HG03066 (cell line): ENCODE measurements at regions not wholly inside any gene's neighbourhood (a gene's known extent, or its start where the extent isn't known, plus 50 kb on each side); places are given as distances from the start of the nearest gene placed in this dataset.

ENCODE experiments used
- ATAC-seq: cut with Tn5 transposase; IDR thresholded peaks from one replicate; pipeline ENCODE4 v1.9.1; 2021; ENCODE audit warnings: low read depth; ENCODE audit not compliant: unreplicated experiment

- ATAC-seq, result no peak
Measured at GRCh38 chr17:14959106-14959648, 305.9 kb downstream of the PMP22 start.

- ATAC-seq, result no peak
Measured at GRCh38 chr17:14953405-14953804, 311.7 kb downstream of the PMP22 start.

DNA sequence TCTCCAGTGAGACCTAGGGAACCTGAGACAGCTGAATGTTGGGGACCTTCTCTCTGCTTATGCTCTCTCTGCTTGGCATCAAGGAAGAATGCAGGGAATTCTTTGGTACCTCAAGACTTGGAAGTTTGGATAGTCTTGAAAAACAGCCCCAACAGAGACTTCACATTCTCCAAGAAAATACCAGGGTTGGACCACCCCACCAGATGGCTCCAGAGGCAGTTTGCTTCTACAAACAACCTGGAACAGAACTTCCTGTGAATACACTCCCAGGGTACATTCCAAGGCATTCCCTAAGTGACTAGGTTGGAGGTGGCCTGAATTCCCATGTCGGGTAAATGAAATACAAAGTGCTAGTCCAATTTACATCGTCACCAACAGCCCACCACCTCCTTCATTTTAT, 314.4 kb downstream of the PMP22 start:
- ATAC-seq, result no peak

GRCh38 chr17:14950216-14950615, 314.9 kb downstream of the PMP22 start:
- no peak for ATAC-seq

DNA sequence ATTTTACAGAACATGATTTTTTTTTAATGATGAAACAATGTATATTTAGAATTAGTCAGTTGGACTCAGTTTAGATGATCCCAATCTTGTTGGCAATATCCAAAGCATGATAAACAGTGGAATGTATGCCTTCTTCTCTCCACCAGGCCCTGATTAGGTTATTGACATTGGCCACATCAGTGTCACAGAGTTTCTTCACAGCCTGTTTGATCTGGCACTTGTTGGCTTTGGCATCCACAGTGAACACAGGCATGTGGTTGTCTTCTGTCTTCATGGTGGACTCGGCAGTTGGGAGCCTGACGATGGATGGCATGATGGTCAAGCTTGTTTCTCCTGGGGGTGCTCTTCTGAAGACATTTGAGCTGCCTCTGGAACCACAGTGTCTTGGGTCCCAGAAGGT, 317.5 kb downstream of the PMP22 start:
- ATAC-seq, result no peak

- ATAC-seq, result no peak
Measured at GRCh38 chr17:14946481-14946880, 318.6 kb downstream of the PMP22 start.

DNA sequence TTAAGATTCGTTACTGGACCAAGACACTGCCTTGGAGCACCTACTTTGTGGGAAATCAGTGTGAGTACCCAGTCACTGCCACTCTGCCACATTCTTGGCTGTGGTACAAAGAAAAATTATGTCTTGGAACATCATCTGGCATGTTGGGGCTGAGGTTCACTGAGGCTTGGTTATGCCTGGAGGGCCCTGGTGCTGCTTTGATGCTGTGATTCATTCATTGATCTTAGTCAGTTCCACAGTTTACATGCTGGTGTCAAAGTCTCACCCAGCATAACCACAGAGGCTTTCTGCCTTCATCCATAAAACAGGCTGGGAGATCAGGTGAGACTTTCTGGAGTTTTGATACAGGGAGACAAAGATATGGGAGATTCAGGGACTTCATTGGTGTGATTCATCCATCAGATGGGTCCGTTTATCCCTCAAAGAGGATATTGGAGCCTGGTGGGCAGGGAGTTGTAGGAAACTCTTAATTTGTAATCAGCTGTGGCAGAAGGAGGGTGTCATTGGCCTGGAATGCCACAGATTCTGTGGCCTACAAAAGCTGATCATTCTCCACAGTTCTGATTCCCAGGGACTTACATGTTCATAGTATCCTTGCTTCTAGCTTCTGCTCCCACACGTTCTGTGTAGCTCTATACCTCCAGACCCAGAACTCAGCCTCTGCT, 322.5 kb downstream of the PMP22 start:
- ATAC-seq, result no peak

- no peak for ATAC-seq
Measured at GRCh38 chr17:14940938-14941265, 324.2 kb downstream of the PMP22 start.

DNA sequence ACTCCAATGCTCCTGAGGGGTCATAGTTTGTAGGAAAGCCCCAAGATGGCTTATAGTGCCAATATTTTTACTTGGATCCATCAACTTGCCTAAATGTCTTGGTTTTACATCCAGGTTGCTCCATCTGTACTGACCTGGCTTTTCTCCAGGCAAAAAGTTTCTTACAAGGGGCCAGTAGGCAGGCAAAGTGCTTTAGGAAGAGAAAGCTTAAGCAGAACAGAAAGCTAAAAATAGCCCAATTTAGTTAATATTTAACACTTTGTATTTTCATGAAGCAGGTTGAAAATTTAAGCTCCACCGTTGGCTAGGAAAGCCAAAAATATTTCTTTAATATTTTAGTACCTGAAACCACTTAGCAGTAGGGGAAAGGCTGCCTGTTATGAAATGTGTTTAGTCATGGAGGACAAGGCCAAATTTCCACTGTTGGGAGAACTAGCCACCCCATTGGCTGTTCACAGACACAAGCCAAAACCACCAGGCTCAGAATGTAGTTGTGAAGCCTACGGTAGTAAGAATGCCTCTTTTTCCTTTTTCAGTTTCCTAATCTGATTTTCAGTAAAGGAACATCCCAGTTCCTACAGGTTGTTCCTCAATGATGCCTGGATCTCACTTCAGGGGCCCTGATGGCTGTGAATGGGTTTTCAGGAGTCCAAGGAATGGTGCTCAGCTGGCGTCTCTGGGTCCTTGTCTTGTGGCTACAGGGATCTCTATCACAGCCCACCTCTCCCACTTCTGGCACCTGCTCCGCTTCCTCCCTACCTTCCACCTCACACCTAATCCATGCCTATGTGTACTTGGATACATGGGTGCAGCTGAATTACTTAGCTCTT, 324.8 kb downstream of the PMP22 start:
- no peak for ATAC-seq

DNA sequence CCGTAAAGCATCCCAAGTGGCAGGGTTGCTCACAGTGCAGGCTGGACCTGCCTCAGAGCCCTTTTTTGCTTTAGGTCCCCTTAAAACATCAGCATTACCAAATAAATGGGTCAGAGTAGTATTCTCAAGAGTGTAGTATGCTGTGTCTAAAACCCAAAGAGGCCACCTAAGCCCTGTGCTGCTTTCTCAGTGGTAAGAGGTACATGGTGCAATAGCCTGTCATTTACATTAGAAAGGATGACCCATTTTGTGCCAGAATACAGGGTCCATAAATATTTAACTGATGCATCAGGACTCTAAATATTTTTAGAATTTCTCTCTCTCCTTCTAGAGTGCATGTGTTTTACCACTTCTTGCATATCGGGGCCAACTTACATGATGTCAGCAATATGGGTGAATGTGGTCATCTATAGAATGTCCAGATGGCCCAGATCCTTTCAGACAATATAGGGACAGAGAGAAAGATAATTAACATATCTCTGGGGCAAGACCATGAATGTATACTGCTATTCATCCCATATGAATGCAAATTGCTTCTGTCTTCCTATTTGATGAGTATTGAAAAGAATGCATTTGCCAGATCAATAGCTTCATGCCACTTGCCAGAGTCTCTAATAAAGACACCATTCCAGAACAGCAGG, 329.2 kb downstream of the PMP22 start:
- no peak for ATAC-seq

- ATAC-seq, result no peak
Measured at GRCh38 chr17:14935139-14935841, 329.8 kb downstream of the PMP22 start.

DNA sequence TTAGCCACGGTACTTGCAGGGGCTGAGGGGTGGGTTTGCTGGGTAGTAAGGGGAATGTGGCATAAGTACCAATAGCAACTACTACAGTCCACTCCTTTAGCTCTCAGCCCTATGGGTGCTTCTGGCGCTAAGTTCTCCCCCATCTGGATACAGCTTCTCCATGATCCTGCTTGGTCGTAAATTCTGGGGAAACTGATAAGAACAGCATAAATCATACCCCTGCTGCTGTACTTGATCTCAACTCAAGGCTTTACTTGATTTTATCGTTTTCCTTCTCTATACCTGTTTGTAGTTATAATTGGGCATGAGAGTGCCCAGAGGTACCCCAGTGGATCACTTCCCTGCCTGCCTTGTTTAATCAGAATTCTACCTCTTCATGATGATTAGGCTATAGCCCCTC, 331.4 kb downstream of the PMP22 start:
- no peak for ATAC-seq

- no peak for ATAC-seq
Measured at GRCh38 chr17:14926526-14927122, 338.5 kb downstream of the PMP22 start.

DNA sequence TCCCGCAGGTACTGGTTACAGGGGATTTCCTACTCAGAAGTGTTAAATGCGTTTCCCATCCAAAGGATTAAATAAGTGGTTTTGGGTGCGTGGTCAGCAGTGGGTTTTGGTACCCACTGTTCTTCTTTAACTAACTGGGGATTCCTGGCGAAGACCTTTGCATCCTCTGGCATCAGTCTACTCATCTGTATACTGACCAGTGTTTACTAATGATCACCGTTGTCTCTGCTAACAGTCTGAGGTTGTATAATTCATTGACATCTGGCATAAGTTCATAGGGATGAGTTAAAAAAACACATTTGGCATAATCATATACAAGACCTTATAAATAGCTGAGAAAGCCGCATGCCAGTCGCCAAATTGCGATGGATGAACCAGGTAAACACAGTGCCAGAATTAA, 339.1 kb downstream of the PMP22 start:
- ATAC-seq, result no peak

DNA sequence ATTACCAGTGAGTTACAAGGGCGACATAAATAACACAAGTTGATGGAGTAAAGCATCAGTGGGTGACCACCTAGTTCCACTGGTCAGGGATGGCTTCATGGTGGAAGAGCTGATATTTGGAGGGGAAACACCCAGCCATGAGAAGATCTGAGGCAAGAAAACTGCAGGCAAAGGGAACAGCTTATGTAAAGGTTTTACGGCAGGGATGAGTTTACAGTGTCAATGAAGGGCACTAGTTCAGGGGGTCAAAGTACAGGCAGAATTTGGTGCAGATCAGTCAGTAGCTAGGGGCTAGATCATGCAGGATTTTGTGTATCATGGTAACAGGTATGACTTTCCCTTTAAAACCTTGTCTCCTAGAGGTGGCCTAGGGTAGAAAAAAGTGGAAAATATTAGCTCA, 339.6 kb downstream of the PMP22 start:
- ATAC-seq, result no peak

DNA sequence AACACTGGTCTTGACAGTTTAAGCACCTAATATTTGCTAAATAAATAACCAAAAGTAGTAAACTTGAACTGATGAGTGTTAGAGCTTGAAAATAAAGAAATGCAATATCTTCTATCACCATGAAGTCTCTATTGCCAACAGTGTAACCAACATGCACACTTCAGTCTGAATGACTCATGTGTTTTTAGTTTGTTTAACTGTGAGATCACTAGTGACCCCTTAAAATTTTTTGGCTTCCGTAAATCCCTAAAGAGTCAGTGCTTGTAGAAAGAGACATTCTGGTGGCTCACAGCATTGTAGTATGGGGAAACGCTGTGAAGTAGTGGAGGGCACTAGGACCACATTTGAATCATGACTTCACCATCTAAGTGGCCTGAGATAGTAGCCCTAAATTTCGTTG, 341.1 kb downstream of the PMP22 start:
- ATAC-seq, result no peak

DNA sequence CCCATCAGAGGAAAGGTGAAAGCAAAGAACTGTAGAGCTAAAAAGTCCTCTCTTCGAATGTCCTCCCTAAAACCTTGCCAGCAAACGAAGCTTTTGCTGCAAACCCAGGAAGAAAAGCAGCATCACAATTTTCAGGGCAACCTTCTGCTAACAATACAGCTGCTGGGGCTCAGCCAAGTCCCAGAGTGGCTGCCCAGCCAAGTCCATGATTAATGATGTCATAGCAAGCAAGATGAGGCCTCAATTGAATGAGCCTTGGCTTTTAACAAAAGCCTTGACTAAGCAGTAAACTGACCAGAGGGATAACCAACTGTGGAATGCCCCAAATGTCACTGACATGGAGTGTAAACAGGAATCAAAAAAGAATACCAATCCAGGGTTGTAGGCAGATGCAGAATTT, 342.7 kb downstream of the PMP22 start:
- ATAC-seq, result no peak

DNA sequence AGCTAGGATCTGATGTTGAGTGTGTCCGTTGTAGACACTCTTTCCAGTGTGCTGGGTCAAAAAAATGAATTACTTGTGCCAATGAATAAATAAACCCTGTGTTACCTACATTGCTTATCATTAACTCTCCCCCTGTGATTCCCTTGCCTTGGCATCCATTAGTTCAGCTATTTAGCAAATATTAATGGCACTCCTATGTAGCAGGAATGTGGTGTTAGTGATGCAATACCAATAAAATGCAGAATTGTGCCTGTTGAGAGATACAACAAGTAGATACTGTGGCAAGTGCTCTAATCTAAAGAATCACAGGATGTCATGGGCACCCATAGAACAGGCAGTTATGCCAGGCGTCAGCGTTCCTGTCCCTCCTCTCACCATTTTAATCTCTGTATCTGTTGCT, 343.2 kb downstream of the PMP22 start:
- no peak for ATAC-seq

DNA sequence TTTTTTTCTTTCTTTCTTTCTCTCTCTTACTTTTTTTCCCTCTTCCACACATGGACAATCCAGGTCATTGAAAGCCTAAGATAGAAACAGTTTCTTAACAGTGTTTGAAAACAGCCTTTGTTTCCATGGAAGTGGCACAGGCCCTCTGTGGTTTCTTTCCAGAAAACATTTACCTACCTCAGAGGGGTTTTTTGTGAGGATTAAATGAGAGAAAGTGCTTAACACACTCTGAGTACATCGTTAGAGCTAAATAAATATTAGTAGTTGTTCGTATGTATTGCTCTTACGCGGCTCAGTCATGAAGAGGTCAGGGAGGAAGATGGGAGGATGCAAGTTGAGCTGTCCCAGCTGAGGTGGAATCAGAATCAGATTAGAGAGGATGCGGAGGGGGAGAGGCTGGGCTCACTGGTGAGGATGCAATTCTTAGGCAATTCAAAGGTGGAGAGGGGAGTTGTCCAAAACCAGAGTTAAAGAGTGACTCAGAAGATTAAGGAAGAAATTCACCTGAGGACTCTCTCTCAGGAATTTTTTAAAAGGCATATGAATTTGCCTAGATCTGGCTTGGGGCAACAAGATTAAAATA, 345.4 kb downstream of the PMP22 start:
- ATAC-seq, result no peak

GRCh38 chr17:14919094-14919493, 346.0 kb downstream of the PMP22 start:
- ATAC-seq, result no peak
